C4-2B (cell line): ENCODE measurements at regions not wholly inside any gene's neighbourhood (a gene's known extent, or its start where the extent isn't known, plus 50 kb on each side); places are given as distances from the start of the nearest gene placed in this dataset.

ENCODE experiments used
- CTCF ChIP-seq: fragments of 450-650 bp; conservative IDR thresholded peaks from 2 replicates; pipeline ENCODE4 v1.5.1; 2017; ENCODE audit warnings: mild to moderate bottlenecking
- ZFX ChIP-seq: fragments of 450-650 bp; IDR thresholded peaks from 2 replicates; pipeline ENCODE4 v1.6.1; 2017

GRCh38 chr4:148978301-148978700, 536.1 kb upstream of the NR3C2 start:
- TF ChIP-seq CTCF (no peak), ZFX (no peak)
